Subcutaneous abdominal adipose tissue (tissue), 5 donors: ENCODE measurements at regions not wholly inside any gene's neighbourhood (a gene's known extent, or its start where the extent isn't known, plus 50 kb on each side); places are given as distances from the start of the nearest gene placed in this dataset.
A peak's percentile ranks its signal among the peaks of the same experiment; 100 is the strongest.

Source experiments
- H3K27ac ChIP-seq: one replicate; pipeline ENCODE4 v1.7.0; 2013; ENCODE audit warnings: low read depth, mild to moderate bottlenecking, inconsistent platforms, low read length, moderate library complexity
- H3K27me3 ChIP-seq, 5 donors: one replicate each; pipeline ENCODE4 v1.7.0; 2013; ENCODE audit warnings: low read length in 5 of 5, inconsistent platforms in 1 of 5; ENCODE audit not compliant: control insufficient read depth in 5 of 5, insufficient read depth in 4 of 5
- H3K36me3 ChIP-seq, 5 donors: one replicate each; pipeline ENCODE4 v1.7.0; 2013; ENCODE audit warnings: low read length in 5 of 5; ENCODE audit not compliant: control insufficient read depth in 5 of 5, insufficient read depth in 5 of 5
- H3K4me1 ChIP-seq, 5 donors: one replicate each; pipeline ENCODE4 v1.7.0; 2013; ENCODE audit warnings: low read length in 5 of 5, mild to moderate bottlenecking in 3 of 5, moderate library complexity in 1 of 5; ENCODE audit not compliant: control insufficient read depth in 5 of 5, insufficient read depth in 5 of 5
- H3K4me3 ChIP-seq, 5 donors: one replicate each; pipeline ENCODE4 v1.7.0; 2013; ENCODE audit warnings: low read length in 5 of 5, low read depth in 1 of 5
- H3K9ac ChIP-seq, 5 donors: one replicate each; pipeline ENCODE4 v1.7.0; 2013; ENCODE audit warnings: low read length in 5 of 5, mild to moderate bottlenecking in 4 of 5, moderate library complexity in 3 of 5
- H3K9me3 ChIP-seq, 5 donors: one replicate each; pipeline ENCODE4 v1.7.0; 2013; ENCODE audit warnings: low read length in 5 of 5; ENCODE audit not compliant: control insufficient read depth in 5 of 5
- donor health status: healthy.
- donor health status: healthy.
- donor health status: healthy.
- donor health status: healthy.
- donor health status: healthy.

- peaks cover 8 to 49% (median 30%) of the 10 kb centered on the region in 5 donors for H3K4me1 ChIP-seq
- no peaks in the 10 kb centered on the region for H3K9me3 ChIP-seq
- H3K27me3 ChIP-seq, result no peaks in the 10 kb centered on the region
- no peak overlapping the region for H3K9ac ChIP-seq
- no peak overlapping the region for H3K4me3 ChIP-seq
- H3K36me3 ChIP-seq, result no peaks in the 10 kb centered on the region
- no peak overlapping the region for H3K27ac ChIP-seq
Observed at GRCh38 chr2:42848265-42848664, 55.9 kb upstream of the HAAO start.

- H3K9ac ChIP-seq, result no peak overlapping the region
- no peaks in the 10 kb centered on the region for H3K36me3 ChIP-seq
- H3K27me3 ChIP-seq, result no peaks in the 10 kb centered on the region
- peaks cover 8 to 46% (median 30%) of the 10 kb centered on the region in 5 donors for H3K4me1 ChIP-seq
- no peaks in the 10 kb centered on the region for H3K9me3 ChIP-seq
- H3K27ac ChIP-seq, result no peak overlapping the region
- no peak overlapping the region for H3K4me3 ChIP-seq
Observed at GRCh38 chr2:42847596-42848151, 55.3 kb upstream of the HAAO start.

- no peaks in the 10 kb centered on the region for H3K9me3 ChIP-seq
- no peak overlapping the region for H3K4me3 ChIP-seq
- no peak overlapping the region for H3K27ac ChIP-seq
- no peaks in the 10 kb centered on the region for H3K36me3 ChIP-seq
- no peaks in the 10 kb centered on the region for H3K27me3 ChIP-seq
- H3K4me1 ChIP-seq, result peaks cover 8 to 42% (median 32%) of the 10 kb centered on the region in 5 donors
- H3K9ac ChIP-seq, result no peak overlapping the region
Observed at GRCh38 chr2:42846932-42847595, 54.7 kb upstream of the HAAO start.

- Histone ChIP-seq H3K27me3 (no peaks in the 10 kb centered on the region), H3K9ac (no peak overlapping the region), H3K9me3 (no peaks in the 10 kb centered on the region), H3K4me3 (no peak overlapping the region), H3K4me1 (peaks cover 5 to 39% (median 27%) of the 10 kb centered on the region in 5 donors), H3K36me3 (no peaks in the 10 kb centered on the region), H3K27ac (no peak overlapping the region)
Observed at GRCh38 chr2:42846026-42846425, 53.6 kb upstream of the HAAO start.

- no peaks in the 10 kb centered on the region for H3K36me3 ChIP-seq
- H3K27ac ChIP-seq, result peak overlapping the region; percentile 24
- peaks cover 5 to 44% (median 33%) of the 10 kb centered on the region in 5 donors for H3K4me1 ChIP-seq
- H3K9ac ChIP-seq, result peak overlapping the region in 1 of 5 donors; percentile 38
- no peaks in the 10 kb centered on the region for H3K27me3 ChIP-seq
- H3K9me3 ChIP-seq, result no peaks in the 10 kb centered on the region
- no peak overlapping the region for H3K4me3 ChIP-seq
Observed at GRCh38 chr2:42844901-42845821, 52.8 kb upstream of the HAAO start.

GRCh38 chr2:42844366-42844765, 52.0 kb upstream of the HAAO start:
- Histone ChIP-seq H3K27ac (no peak overlapping the region), H3K27me3 (no peaks in the 10 kb centered on the region)

GRCh38 chr2:42843611-42844010, 51.2 kb upstream of the HAAO start:
- Histone ChIP-seq H3K4me1 (peaks cover 5 to 49% (median 33%) of the 10 kb centered on the region in 5 donors), H3K27me3 (no peaks in the 10 kb centered on the region), H3K36me3 (no peaks in the 10 kb centered on the region), H3K9me3 (no peaks in the 10 kb centered on the region), H3K4me3 (no peak overlapping the region), H3K27ac (no peak overlapping the region), H3K9ac (no peak overlapping the region)

More at GRCh38 chr2:42844366-42844765, 52.0 kb upstream of the HAAO start:
- Histone ChIP-seq H3K4me3 (no peak overlapping the region), H3K9ac (no peak overlapping the region), H3K36me3 (no peaks in the 10 kb centered on the region), H3K4me1 (peaks cover 5 to 49% (median 35%) of the 10 kb centered on the region in 5 donors), H3K9me3 (no peaks in the 10 kb centered on the region)

GRCh38 chr2:42843131-42843530, 50.7 kb upstream of the HAAO start:
- Histone ChIP-seq H3K4me3 (no peak overlapping the region), H3K4me1 (peaks cover 5 to 46% (median 33%) of the 10 kb centered on the region in 5 donors), H3K9ac (no peak overlapping the region), H3K27me3 (no peaks in the 10 kb centered on the region), H3K36me3 (no peaks in the 10 kb centered on the region), H3K27ac (no peak overlapping the region), H3K9me3 (no peaks in the 10 kb centered on the region)

- Histone ChIP-seq H3K4me3 (no peak overlapping the region), H3K27me3 (no peaks in the 10 kb centered on the region), H3K9me3 (no peaks in the 10 kb centered on the region), H3K36me3 (no peaks in the 10 kb centered on the region), H3K27ac (no peak overlapping the region), H3K9ac (no peak overlapping the region), H3K4me1 (peaks cover 5 to 43% (median 33%) of the 10 kb centered on the region in 5 donors)
Observed at GRCh38 chr2:42842466-42842865, 50.1 kb upstream of the HAAO start.
